Osteoblast (primary cell): ENCODE measurements at regions not wholly inside any gene's neighbourhood (a gene's known extent, or its start where the extent isn't known, plus 50 kb on each side); places are given as distances from the start of the nearest gene placed in this dataset.

Experiments used
- DNase-seq: peaks from one replicate; pipeline ENCODE4 v3.0.0; 2011; ENCODE audit warnings: low spot score, mixed read lengths; ENCODE audit not compliant: insufficient read length; ENCODE audit errors: missing footprints
- H2AFZ ChIP-seq: 2 replicates; pipeline ENCODE4 v1.6.0; 2011; ENCODE audit warnings: mild to moderate bottlenecking, low read length
- H3K27ac ChIP-seq: 2 replicates; pipeline ENCODE4 v1.5.1; 2011; ENCODE audit warnings: mild to moderate bottlenecking, low read depth, low read length, moderate library complexity
- H3K27me3 ChIP-seq: 2 replicates; pipeline ENCODE4 v1.6.0; 2012; ENCODE audit warnings: mild to moderate bottlenecking, control low read depth, inconsistent platforms, low read length, moderate library complexity; ENCODE audit not compliant: insufficient read depth
- H3K36me3 ChIP-seq: 2 replicates; pipeline ENCODE4 v1.5.1; 2011; ENCODE audit warnings: mild to moderate bottlenecking, low read length, control low read depth, moderate library complexity; ENCODE audit not compliant: insufficient read depth
- H3K4me1 ChIP-seq: 2 replicates; pipeline ENCODE4 v1.5.1; 2011; ENCODE audit warnings: mild to moderate bottlenecking, low read length, control low read depth, moderate library complexity; ENCODE audit not compliant: insufficient read depth
- H3K4me2 ChIP-seq: 2 replicates; pipeline ENCODE4 v1.6.0; 2011; ENCODE audit warnings: mild to moderate bottlenecking, low read length; ENCODE audit not compliant: insufficient read depth
- H3K4me3 ChIP-seq: fragments of 200-600 bp; sonication (generic); 3 replicates; pipeline ENCODE4 v1.5.1; 2012; ENCODE audit warnings: mild to moderate bottlenecking, low read length, inconsistent platforms; ENCODE audit not compliant: insufficient read depth
- H3K79me2 ChIP-seq: 2 replicates; pipeline ENCODE4 v1.6.0; 2012; ENCODE audit warnings: mild to moderate bottlenecking, low read length, control low read depth, inconsistent platforms; ENCODE audit not compliant: insufficient read depth
- H3K9me3 ChIP-seq: 2 replicates; pipeline ENCODE4 v1.5.1; 2011; ENCODE audit warnings: low read depth, low read length, control low read depth
- H4K20me1 ChIP-seq: 2 replicates; pipeline ENCODE4 v1.6.0; 2012; ENCODE audit warnings: mild to moderate bottlenecking, low read length, control low read depth; ENCODE audit not compliant: insufficient read depth
- CTCF ChIP-seq: IDR thresholded peaks from 2 replicates; pipeline ENCODE4 v1.5.1; 2011; ENCODE audit warnings: mild to moderate bottlenecking, low read depth, low read length, moderate library complexity; ENCODE audit errors: extremely low read depth

DNA sequence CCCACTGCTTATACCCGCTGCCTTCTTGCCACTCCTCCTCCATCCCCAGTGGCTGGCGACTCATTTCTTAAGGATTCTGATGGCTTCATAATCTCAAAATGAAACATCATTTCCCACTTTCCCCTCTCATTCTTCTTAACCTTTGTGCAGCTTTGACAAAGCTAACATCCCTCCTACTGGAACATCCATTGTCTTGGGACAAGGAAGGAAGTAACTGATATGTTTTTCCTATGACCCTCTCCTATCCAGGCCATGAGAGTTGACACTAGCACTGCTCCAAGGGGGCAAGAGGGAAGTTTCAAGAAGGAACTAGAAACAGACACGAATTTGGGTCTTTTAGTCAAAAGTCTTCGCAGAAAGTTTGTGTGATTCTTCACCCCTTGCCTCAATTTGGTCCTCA is 71.7 kb upstream of the SNX2 start:
- DNase-seq, result no peak
- Histone ChIP-seq H3K27me3 (no peaks in the 10 kb centered on the region), H3K36me3 (no peaks in the 10 kb centered on the region), H3K79me2 (no peaks in the 10 kb centered on the region), H2AFZ (no peak overlapping the region), H3K4me3 (no peak overlapping the region), H3K9me3 (no peaks in the 10 kb centered on the region), H3K4me2 (no peak overlapping the region), H4K20me1 (no peaks in the 10 kb centered on the region), H3K27ac (no peak overlapping the region), H3K4me1 (no peaks in the 10 kb centered on the region)
- no peak for TF ChIP-seq CTCF

- H3K4me3 ChIP-seq, result no peak overlapping the region
- peak; percentile 75 for TF ChIP-seq CTCF
- H4K20me1 ChIP-seq, result no peaks in the 10 kb centered on the region
- no peak for DNase-seq
- H3K9me3 ChIP-seq, result no peaks in the 10 kb centered on the region
- H3K4me2 ChIP-seq, result no peak overlapping the region
- H2AFZ ChIP-seq, result no peak overlapping the region
- H3K36me3 ChIP-seq, result no peaks in the 10 kb centered on the region
- H3K27me3 ChIP-seq, result no peaks in the 10 kb centered on the region
- no peak overlapping the region for H3K27ac ChIP-seq
- no peaks in the 10 kb centered on the region for H3K79me2 ChIP-seq
- H3K4me1 ChIP-seq, result no peaks in the 10 kb centered on the region
These were observed 70.4 kb upstream of the SNX2 start for GRCh38 chr5:122704247-122705036.

DNA sequence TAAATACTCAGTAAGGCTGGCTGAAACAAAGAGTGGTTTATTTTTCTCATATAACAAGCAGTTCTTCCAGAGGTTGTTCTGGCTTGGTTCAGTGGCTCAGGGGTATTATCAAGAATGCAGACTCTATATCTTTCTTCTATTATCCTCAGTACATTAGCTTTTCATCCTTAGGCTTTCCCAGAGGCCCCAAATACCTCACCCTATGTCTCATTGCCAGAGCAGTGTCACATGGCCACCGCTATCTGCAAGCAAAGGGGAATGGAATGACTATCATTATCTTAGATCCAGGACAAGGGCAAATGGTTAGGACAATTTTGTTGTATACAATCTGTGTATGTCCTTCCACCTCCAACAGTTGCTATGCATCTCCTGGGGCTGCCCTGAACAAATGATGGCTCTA is 69.0 kb upstream of the SNX2 start:
- no peak for DNase-seq
- Histone ChIP-seq H3K79me2 (no peaks in the 10 kb centered on the region), H3K4me2 (no peak overlapping the region), H2AFZ (no peak overlapping the region), H3K36me3 (no peaks in the 10 kb centered on the region), H3K9me3 (no peaks in the 10 kb centered on the region), H3K27me3 (no peaks in the 10 kb centered on the region), H4K20me1 (no peaks in the 10 kb centered on the region), H3K27ac (no peak overlapping the region), H3K4me1 (no peaks in the 10 kb centered on the region), H3K4me3 (no peak overlapping the region)
- TF ChIP-seq CTCF, result no peak

GRCh38 chr5:122707796-122708195 is 67.1 kb upstream of the SNX2 start:
- Histone ChIP-seq H3K4me2 (no peak overlapping the region), H3K4me3 (no peak overlapping the region), H3K36me3 (no peaks in the 10 kb centered on the region), H3K79me2 (no peaks in the 10 kb centered on the region), H3K27me3 (no peaks in the 10 kb centered on the region), H3K27ac (no peak overlapping the region), H3K4me1 (no peaks in the 10 kb centered on the region), H2AFZ (no peak overlapping the region), H3K9me3 (no peaks in the 10 kb centered on the region), H4K20me1 (no peaks in the 10 kb centered on the region)
- no peak for TF ChIP-seq CTCF
- no peak for DNase-seq
